GM23338 (cell line): ENCODE measurements at regions not wholly inside any gene's neighbourhood (a gene's known extent, or its start where the extent isn't known, plus 50 kb on each side); places are given as distances from the start of the nearest gene placed in this dataset.

Experiments
- ATAC-seq: fragments of 200-7000 bp; cut with Tn5 transposase; 3 replicates; pipeline ENCODE4 v1.9.1; 2020
- DNase-seq: peaks from one replicate; pipeline ENCODE4 v3.0.0-alpha.2; 2015; ENCODE audit warnings: low spot score
- H2AFZ ChIP-seq: fragments of 200-600 bp; sonication (generic); 2 replicates; pipeline ENCODE4 v1.8.0; 2016; ENCODE audit warnings: antibody characterized with exemption, mild to moderate bottlenecking, moderate library complexity
- H3F3A ChIP-seq: fragments of 200-600 bp; sonication (generic); replicated peaks from 2 replicates; pipeline ENCODE4 v1.8.0; 2017; ENCODE audit warnings: antibody characterized with exemption, mixed run types, low read depth
- H3K27ac ChIP-seq: fragments of 200-600 bp; sonication (generic); 2 replicates; pipeline ENCODE4 v1.6.1; 2016; ENCODE audit warnings: low read depth
- H3K27me3 ChIP-seq: fragments of 200-600 bp; sonication (generic); 2 replicates; pipeline ENCODE4 v1.8.0; 2016; ENCODE audit warnings: mild to moderate bottlenecking, mixed run types, moderate library complexity; ENCODE audit not compliant: insufficient read depth
- H3K36me3 ChIP-seq: fragments of 200-600 bp; sonication (generic); 2 replicates; pipeline ENCODE4 v1.8.0; 2016; ENCODE audit warnings: mild to moderate bottlenecking; ENCODE audit not compliant: insufficient read depth
- H3K4me1 ChIP-seq: fragments of 200-600 bp; sonication (generic); 2 replicates; pipeline ENCODE4 v1.8.0; 2016; ENCODE audit warnings: mild to moderate bottlenecking, moderate library complexity; ENCODE audit not compliant: insufficient read depth
- H3K4me2 ChIP-seq: fragments of 200-600 bp; sonication (generic); 2 replicates; pipeline ENCODE4 v1.7.1; 2017; ENCODE audit warnings: mixed run types
- H3K4me3 ChIP-seq: fragments of 200-600 bp; sonication (generic); 2 replicates; pipeline ENCODE4 v1.6.1; 2016; ENCODE audit warnings: mixed run types
- H3K79me2 ChIP-seq: fragments of 200-600 bp; sonication (generic); replicated peaks from 2 replicates; pipeline ENCODE4 v1.8.0; 2017; ENCODE audit warnings: mild to moderate bottlenecking; ENCODE audit not compliant: insufficient read depth
- H3K9me2 ChIP-seq: fragments of 200-600 bp; sonication (generic); 2 replicates; pipeline ENCODE4 v1.8.0; 2017; ENCODE audit not compliant: insufficient read depth
- H4K20me1 ChIP-seq: fragments of 200-600 bp; sonication (generic); replicated peaks from 2 replicates; pipeline ENCODE4 v1.8.0; 2017; ENCODE audit warnings: mild to moderate bottlenecking; ENCODE audit not compliant: insufficient read depth
- H3K27ac Mint-ChIP-seq: 2 replicates; pipeline ENCODE4 v1.8.0; 2020; ENCODE audit warnings: inconsistent platforms, mild to moderate bottlenecking, moderate library complexity, mixed read lengths
- H3K27me3 Mint-ChIP-seq: 3 replicates; pipeline ENCODE4 v1.8.0; 2022; ENCODE audit warnings: low read depth, mild to moderate bottlenecking, moderate library complexity, mixed read lengths, inconsistent platforms; ENCODE audit not compliant: insufficient read depth, poor library complexity
- H3K36me3 Mint-ChIP-seq: 3 replicates; pipeline ENCODE4 v1.8.0; 2021; ENCODE audit warnings: low read depth, mild to moderate bottlenecking, inconsistent platforms, moderate library complexity, mixed read lengths
- H3K4me1 Mint-ChIP-seq: 3 replicates; pipeline ENCODE4 v1.8.0; 2020; ENCODE audit warnings: mild to moderate bottlenecking, inconsistent platforms, mixed read lengths
- H3K4me3 Mint-ChIP-seq: 3 replicates; pipeline ENCODE4 v1.8.0; 2021; ENCODE audit warnings: moderate library complexity, mild to moderate bottlenecking, inconsistent platforms, mixed read lengths
- H3K9me3 Mint-ChIP-seq: 3 replicates; pipeline ENCODE4 v1.8.0; 2020; ENCODE audit warnings: moderate library complexity, mild to moderate bottlenecking, inconsistent platforms, mixed read lengths
- EZH2 ChIP-seq: fragments of 200-600 bp; sonication (generic); IDR thresholded peaks from one replicate; pipeline ENCODE4 v1.8.0; 2017; ENCODE audit warnings: antibody characterized with exemption, mild to moderate bottlenecking, low read depth; ENCODE audit not compliant: unreplicated experiment
- EZH2phosphoT487 ChIP-seq: fragments of 200-600 bp; sonication (generic); IDR thresholded peaks from one replicate; pipeline ENCODE4 v1.8.1; 2018; ENCODE audit warnings: antibody characterized with exemption; ENCODE audit not compliant: unreplicated experiment
- JUNB ChIP-seq: IDR thresholded peaks from one replicate; pipeline ENCODE4 v1.6.1; 2016; ENCODE audit warnings: antibody characterized with exemption; ENCODE audit not compliant: unreplicated experiment
- NANOG ChIP-seq: IDR thresholded peaks from 2 replicates; pipeline ENCODE4 v1.6.1; 2016; ENCODE audit warnings: antibody characterized with exemption, borderline replicate concordance
- POLR2AphosphoS5 ChIP-seq: IDR thresholded peaks from 2 replicates; pipeline ENCODE4 v1.6.1; 2016; ENCODE audit warnings: antibody characterized with exemption, low read depth
- STAT1 ChIP-seq: IDR thresholded peaks from one replicate; pipeline ENCODE4 v1.6.1; 2016; ENCODE audit warnings: antibody characterized with exemption; ENCODE audit not compliant: unreplicated experiment
- ZNF331 ChIP-seq: fragments of 250-450 bp; sonication (Bioruptor Pico); IDR thresholded peaks from 2 replicates; pipeline ENCODE4 v1.5.0; 2020; ENCODE audit warnings: low read depth, mild to moderate bottlenecking, moderate library complexity
- TF ChIP-seq, protein P1 (sequence below): IDR thresholded peaks from one replicate; pipeline ENCODE4 v1.6.1; 2018; ENCODE audit warnings: antibody characterized with exemption; ENCODE audit not compliant: unreplicated experiment
- TF ChIP-seq, protein P2 (sequence below): fragments of 250-450 bp; sonication (Bioruptor Pico); IDR thresholded peaks from 2 replicates; pipeline ENCODE4 v1.5.0; 2020; ENCODE audit warnings: mild to moderate bottlenecking, moderate library complexity

DNA sequence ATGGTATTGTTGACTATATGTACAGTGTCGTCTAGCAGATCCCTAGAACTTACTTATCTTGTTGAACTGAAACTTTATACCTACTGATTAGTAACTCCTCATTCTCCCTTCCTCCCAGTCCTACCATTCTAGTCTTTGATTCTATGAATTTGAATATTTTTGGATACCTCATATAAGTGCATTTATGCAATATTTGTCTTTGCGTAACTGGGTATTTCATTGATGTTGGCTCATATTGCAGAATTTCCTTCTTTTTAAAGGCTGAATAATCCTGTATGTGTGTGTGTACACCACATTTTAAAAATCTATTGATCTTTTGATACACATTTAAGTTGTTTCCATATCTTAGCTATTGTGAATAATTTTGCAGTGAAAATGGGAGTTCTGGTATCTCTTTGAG is 119.9 kb downstream of the SOX4 start (continued):
- TF ChIP-seq, protein P1, sequence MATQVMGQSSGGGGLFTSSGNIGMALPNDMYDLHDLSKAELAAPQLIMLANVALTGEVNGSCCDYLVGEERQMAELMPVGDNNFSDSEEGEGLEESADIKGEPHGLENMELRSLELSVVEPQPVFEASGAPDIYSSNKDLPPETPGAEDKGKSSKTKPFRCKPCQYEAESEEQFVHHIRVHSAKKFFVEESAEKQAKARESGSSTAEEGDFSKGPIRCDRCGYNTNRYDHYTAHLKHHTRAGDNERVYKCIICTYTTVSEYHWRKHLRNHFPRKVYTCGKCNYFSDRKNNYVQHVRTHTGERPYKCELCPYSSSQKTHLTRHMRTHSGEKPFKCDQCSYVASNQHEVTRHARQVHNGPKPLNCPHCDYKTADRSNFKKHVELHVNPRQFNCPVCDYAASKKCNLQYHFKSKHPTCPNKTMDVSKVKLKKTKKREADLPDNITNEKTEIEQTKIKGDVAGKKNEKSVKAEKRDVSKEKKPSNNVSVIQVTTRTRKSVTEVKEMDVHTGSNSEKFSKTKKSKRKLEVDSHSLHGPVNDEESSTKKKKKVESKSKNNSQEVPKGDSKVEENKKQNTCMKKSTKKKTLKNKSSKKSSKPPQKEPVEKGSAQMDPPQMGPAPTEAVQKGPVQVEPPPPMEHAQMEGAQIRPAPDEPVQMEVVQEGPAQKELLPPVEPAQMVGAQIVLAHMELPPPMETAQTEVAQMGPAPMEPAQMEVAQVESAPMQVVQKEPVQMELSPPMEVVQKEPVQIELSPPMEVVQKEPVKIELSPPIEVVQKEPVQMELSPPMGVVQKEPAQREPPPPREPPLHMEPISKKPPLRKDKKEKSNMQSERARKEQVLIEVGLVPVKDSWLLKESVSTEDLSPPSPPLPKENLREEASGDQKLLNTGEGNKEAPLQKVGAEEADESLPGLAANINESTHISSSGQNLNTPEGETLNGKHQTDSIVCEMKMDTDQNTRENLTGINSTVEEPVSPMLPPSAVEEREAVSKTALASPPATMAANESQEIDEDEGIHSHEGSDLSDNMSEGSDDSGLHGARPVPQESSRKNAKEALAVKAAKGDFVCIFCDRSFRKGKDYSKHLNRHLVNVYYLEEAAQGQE, result no peak

DNA sequence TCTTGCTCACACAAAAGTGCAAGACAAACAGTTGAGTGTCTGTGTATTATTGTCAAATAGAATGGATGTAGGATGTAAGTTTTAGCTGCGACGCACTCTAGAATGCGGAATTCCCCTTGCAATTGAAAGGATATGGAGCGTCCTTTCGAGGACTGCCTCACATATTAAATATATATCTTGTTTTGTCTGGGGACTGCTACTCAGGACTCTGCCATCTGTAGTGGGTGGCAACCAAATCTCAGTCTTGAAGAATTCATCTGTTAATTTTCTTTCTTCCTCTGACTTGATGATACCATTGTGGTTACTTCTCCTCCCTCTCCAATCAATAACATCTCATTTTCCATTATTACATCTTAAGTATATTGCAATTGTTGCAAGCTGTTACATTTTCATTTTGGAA is 121.6 kb downstream of the SOX4 start:
- Histone ChIP-seq H3K4me1 (peaks cover 57% of the 10 kb centered on the region), H2AFZ (no peak overlapping the region), H4K20me1 (peaks cover 4% of the 10 kb centered on the region), H3K36me3 (no peaks in the 10 kb centered on the region), H3K27me3 (no peaks in the 10 kb centered on the region), H3K4me3 (no peak overlapping the region), H3K4me2 (no peak overlapping the region), H3K79me2 (peaks cover 100% of the 10 kb centered on the region), H3K9me2 (no peaks in the 10 kb centered on the region), H3K27ac (no peak overlapping the region), H3F3A (no peaks in the 10 kb centered on the region; the same call in 1 of the 2 replicates)
- Mint-ChIP-seq H3K27me3 (peaks cover 6% of the 10 kb centered on the region), H3K27ac (no peak overlapping the region), H3K36me3 (peaks cover 37% of the 10 kb centered on the region), H3K4me1 (peaks cover 56% of the 10 kb centered on the region), H3K4me3 (no peak overlapping the region), H3K9me3 (peaks cover 12% of the 10 kb centered on the region)
- no peak for ATAC-seq
- TF ChIP-seq, protein P2, sequence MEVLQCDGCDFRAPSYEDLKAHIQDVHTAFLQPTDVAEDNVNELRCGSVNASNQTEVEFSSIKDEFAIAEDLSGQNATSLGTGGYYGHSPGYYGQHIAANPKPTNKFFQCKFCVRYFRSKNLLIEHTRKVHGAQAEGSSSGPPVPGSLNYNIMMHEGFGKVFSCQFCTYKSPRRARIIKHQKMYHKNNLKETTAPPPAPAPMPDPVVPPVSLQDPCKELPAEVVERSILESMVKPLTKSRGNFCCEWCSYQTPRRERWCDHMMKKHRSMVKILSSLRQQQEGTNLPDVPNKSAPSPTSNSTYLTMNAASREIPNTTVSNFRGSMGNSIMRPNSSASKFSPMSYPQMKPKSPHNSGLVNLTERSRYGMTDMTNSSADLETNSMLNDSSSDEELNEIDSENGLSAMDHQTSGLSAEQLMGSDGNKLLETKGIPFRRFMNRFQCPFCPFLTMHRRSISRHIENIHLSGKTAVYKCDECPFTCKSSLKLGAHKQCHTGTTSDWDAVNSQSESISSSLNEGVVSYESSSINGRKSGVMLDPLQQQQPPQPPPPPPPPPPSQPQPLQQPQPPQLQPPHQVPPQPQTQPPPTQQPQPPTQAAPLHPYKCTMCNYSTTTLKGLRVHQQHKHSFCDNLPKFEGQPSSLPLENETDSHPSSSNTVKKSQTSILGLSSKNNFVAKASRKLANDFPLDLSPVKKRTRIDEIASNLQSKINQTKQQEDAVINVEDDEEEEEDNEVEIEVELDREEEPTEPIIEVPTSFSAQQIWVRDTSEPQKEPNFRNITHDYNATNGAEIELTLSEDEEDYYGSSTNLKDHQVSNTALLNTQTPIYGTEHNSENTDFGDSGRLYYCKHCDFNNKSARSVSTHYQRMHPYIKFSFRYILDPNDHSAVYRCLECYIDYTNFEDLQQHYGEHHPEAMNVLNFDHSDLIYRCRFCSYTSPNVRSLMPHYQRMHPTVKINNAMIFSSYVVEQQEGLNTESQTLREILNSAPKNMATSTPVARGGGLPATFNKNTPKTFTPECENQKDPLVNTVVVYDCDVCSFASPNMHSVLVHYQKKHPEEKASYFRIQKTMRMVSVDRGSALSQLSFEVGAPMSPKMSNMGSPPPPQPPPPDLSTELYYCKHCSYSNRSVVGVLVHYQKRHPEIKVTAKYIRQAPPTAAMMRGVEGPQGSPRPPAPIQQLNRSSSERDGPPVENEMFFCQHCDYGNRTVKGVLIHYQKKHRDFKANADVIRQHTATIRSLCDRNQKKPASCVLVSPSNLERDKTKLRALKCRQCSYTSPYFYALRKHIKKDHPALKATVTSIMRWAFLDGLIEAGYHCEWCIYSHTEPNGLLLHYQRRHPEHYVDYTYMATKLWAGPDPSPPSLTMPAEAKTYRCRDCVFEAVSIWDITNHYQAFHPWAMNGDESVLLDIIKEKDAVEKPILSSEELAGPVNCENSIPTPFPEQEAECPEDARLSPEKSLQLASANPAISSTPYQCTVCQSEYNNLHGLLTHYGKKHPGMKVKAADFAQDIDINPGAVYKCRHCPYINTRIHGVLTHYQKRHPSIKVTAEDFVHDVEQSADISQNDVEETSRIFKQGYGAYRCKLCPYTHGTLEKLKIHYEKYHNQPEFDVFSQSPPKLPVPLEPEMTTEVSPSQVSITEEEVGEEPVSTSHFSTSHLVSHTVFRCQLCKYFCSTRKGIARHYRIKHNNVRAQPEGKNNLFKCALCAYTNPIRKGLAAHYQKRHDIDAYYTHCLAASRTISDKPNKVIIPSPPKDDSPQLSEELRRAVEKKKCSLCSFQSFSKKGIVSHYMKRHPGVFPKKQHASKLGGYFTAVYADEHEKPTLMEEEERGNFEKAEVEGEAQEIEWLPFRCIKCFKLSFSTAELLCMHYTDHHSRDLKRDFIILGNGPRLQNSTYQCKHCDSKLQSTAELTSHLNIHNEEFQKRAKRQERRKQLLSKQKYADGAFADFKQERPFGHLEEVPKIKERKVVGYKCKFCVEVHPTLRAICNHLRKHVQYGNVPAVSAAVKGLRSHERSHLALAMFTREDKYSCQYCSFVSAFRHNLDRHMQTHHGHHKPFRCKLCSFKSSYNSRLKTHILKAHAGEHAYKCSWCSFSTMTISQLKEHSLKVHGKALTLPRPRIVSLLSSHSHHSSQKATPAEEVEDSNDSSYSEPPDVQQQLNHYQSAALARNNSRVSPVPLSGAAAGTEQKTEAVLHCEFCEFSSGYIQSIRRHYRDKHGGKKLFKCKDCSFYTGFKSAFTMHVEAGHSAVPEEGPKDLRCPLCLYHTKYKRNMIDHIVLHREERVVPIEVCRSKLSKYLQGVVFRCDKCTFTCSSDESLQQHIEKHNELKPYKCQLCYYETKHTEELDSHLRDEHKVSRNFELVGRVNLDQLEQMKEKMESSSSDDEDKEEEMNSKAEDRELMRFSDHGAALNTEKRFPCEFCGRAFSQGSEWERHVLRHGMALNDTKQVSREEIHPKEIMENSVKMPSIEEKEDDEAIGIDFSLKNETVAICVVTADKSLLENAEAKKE, result no peak
- TF ChIP-seq EZH2phosphoT487 (no peak), POLR2AphosphoS5 (no peak), EZH2 (no peak), JUNB (no peak), STAT1 (no peak), NANOG (no peak), ZNF331 (no peak)
- DNase-seq, result no peak
